Stimulated activated memory B cell treated with anti-CD40 and anti-IgM and Interleukin-4, amounts not matched to agents 10 μg/mL and 1 μg/mL and 100 μg/mL, for 72 hours (primary cell): ENCODE measurements at regions not wholly inside any gene's neighbourhood (a gene's known extent, or its start where the extent isn't known, plus 50 kb on each side); places are given as distances from the start of the nearest gene placed in this dataset.
A peak's percentile ranks its signal among the peaks of the same experiment; 100 is the strongest.
"Not testable (repeated sequence)": the region's sequence is repeated elsewhere in the genome, so short reads cannot be mapped to it uniquely, and the experiment has no call there.

Experiments
- ATAC-seq: fragments of 150-1000 bp; cut with Tn5 transposase; 2 replicates; pipeline ENCODE4 v1.10.0; 2021
- H3K27ac Mint-ChIP-seq: one replicate; pipeline ENCODE4 v1.8.0; 2022; ENCODE audit warnings: mild to moderate bottlenecking, mixed read lengths
- H3K27me3 Mint-ChIP-seq: one replicate; pipeline ENCODE4 v1.8.0; 2022; ENCODE audit warnings: mixed read lengths
- H3K36me3 Mint-ChIP-seq: one replicate; pipeline ENCODE4 v1.8.0; 2022; ENCODE audit warnings: mixed read lengths
- H3K4me1 Mint-ChIP-seq: one replicate; pipeline ENCODE4 v1.8.0; 2022; ENCODE audit warnings: mixed read lengths
- H3K4me3 Mint-ChIP-seq: one replicate; pipeline ENCODE4 v1.8.0; 2022; ENCODE audit warnings: mild to moderate bottlenecking, moderate library complexity, mixed read lengths
- H3K9me3 Mint-ChIP-seq: one replicate; pipeline ENCODE4 v1.8.0; 2022; ENCODE audit warnings: mixed read lengths

GRCh38 chr14:53217316-53217994, 64.3 kb upstream of the DDHD1 start:
- Mint-ChIP-seq H3K27ac (peak overlapping the region; percentile 81), H3K4me3 (peak overlapping the region; percentile 90), H3K4me1 (peaks cover 13% of the 10 kb centered on the region), H3K36me3 (no peaks in the 10 kb centered on the region), H3K9me3 (no peaks in the 10 kb centered on the region), H3K27me3 (no peaks in the 10 kb centered on the region)
- ATAC-seq = peak; percentile 98

GRCh38 chr14:53216955-53217315, 63.8 kb upstream of the DDHD1 start:
- H3K27me3 Mint-ChIP-seq, H3K36me3 Mint-ChIP-seq: not testable (repeated sequence)
- peaks cover 13% of the 10 kb centered on the region for H3K4me1 Mint-ChIP-seq

GRCh38 chr14:53216478-53216877, 63.4 kb upstream of the DDHD1 start:
- not testable (repeated sequence) for H3K36me3 Mint-ChIP-seq, ATAC-seq, H3K9me3 Mint-ChIP-seq, H3K27ac Mint-ChIP-seq, H3K27me3 Mint-ChIP-seq, H3K4me3 Mint-ChIP-seq
- H3K4me1 Mint-ChIP-seq = peaks cover 13% of the 10 kb centered on the region

More at GRCh38 chr14:53216955-53217315, 63.8 kb upstream of the DDHD1 start:
- not testable (repeated sequence) for ATAC-seq, H3K9me3 Mint-ChIP-seq
- peak overlapping the region; percentile 81 for H3K27ac Mint-ChIP-seq
- H3K4me3 Mint-ChIP-seq = peak overlapping the region; percentile 90

GRCh38 chr14:53215101-53215500, 62.0 kb upstream of the DDHD1 start:
- Mint-ChIP-seq H3K4me3 (no peak overlapping the region), H3K27ac (no peak overlapping the region), H3K9me3 (no peaks in the 10 kb centered on the region), H3K27me3 (no peaks in the 10 kb centered on the region), H3K4me1 (peaks cover 13% of the 10 kb centered on the region), H3K36me3 (no peaks in the 10 kb centered on the region)
- no peak for ATAC-seq

- Mint-ChIP-seq H3K4me1 (peaks cover 13% of the 10 kb centered on the region), H3K27ac (no peak overlapping the region), H3K36me3 (no peaks in the 10 kb centered on the region), H3K9me3 (no peaks in the 10 kb centered on the region), H3K27me3 (no peaks in the 10 kb centered on the region), H3K4me3 (no peak overlapping the region)
- ATAC-seq = no peak
These were observed 61.3 kb upstream of the DDHD1 start for GRCh38 chr14:53214384-53214783.

GRCh38 chr14:53213761-53214160, 60.6 kb upstream of the DDHD1 start:
- H3K27me3 Mint-ChIP-seq = no peaks in the 10 kb centered on the region

GRCh38 chr14:53209370-53209769, 56.2 kb upstream of the DDHD1 start:
- Mint-ChIP-seq H3K4me3 (no peak overlapping the region), H3K27me3 (no peaks in the 10 kb centered on the region), H3K27ac (no peak overlapping the region), H3K4me1 (no peaks in the 10 kb centered on the region), H3K9me3 (peaks cover 8% of the 10 kb centered on the region), H3K36me3 (no peaks in the 10 kb centered on the region)
- ATAC-seq = no peak

More at GRCh38 chr14:53213761-53214160, 60.6 kb upstream of the DDHD1 start:
- H3K4me3 Mint-ChIP-seq = no peak overlapping the region
- no peaks in the 10 kb centered on the region for H3K9me3 Mint-ChIP-seq
- no peak overlapping the region for H3K27ac Mint-ChIP-seq
- ATAC-seq = no peak
- H3K36me3 Mint-ChIP-seq = no peaks in the 10 kb centered on the region
- peaks cover 13% of the 10 kb centered on the region for H3K4me1 Mint-ChIP-seq
